MM.1S (cell line): ENCODE measurements at regions not wholly inside any gene's neighbourhood (a gene's known extent, or its start where the extent isn't known, plus 50 kb on each side); places are given as distances from the start of the nearest gene placed in this dataset.

Experiments used
- CTCF ChIP-seq: fragments of 300-600 bp; sonication (generic); IDR thresholded peaks from 2 replicates; pipeline ENCODE4 v1.5.1; 2016; ENCODE audit warnings: antibody characterized with exemption, low read length, mixed read lengths
- EZH2phosphoT487 ChIP-seq: fragments of 300-600 bp; sonication (generic); IDR thresholded peaks from 2 replicates; pipeline ENCODE4 v1.6.1; 2018; ENCODE audit warnings: antibody characterized with exemption, low read length

- no peak for TF ChIP-seq CTCF
- no peak for TF ChIP-seq EZH2phosphoT487
Observed at GRCh38 chr11:80448709-80449108, 1007.9 kb upstream of the TENM4 start.
